Right lung (tissue), 2 donors: ENCODE measurements at regions not wholly inside any gene's neighbourhood (a gene's known extent, or its start where the extent isn't known, plus 50 kb on each side); places are given as distances from the start of the nearest gene placed in this dataset.
"Not testable (repeated sequence)": the region's sequence is repeated elsewhere in the genome, so short reads cannot be mapped to it uniquely, and the experiment has no call there.

Experiments used
- DNase-seq, 2 donors: peaks; one replicate each; pipeline ENCODE4 v3.0.0-alpha.2; 2013

DNA sequence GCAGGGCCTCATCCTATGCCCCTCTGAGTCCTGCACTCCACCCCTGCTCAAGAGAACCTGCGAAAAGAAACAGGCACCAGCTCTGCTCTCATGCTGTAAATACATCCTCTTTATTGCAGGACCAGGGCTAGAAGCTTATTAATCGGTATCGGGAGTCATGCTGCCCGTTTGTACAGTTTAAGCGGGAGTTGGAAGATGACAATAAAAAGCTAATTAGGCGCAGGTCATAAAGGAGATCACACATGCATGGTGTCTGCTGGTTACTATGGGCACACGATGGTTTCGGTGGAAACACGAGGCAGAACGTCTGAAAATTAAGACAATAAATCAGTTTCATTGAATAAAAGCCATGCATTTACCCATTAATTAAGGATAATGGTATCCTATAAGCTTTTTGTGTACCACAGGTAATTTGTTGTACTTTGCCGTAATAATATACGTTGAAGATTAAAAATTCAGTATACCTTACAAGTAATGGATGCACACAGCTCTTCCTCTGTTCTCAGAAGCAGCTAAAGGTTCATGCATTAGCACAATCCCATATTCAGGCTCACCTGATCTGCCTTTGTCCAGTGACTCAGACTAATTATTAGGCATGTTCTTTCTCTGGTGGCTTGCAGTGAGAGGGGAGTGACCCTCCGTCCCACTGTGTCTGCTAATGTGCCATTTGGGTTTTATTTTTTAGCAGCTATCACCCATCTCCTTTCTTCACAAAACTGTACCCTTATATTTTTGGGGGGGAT is 406.0 kb downstream of the TSHZ3 start:
- DNase-seq: no peak

DNA sequence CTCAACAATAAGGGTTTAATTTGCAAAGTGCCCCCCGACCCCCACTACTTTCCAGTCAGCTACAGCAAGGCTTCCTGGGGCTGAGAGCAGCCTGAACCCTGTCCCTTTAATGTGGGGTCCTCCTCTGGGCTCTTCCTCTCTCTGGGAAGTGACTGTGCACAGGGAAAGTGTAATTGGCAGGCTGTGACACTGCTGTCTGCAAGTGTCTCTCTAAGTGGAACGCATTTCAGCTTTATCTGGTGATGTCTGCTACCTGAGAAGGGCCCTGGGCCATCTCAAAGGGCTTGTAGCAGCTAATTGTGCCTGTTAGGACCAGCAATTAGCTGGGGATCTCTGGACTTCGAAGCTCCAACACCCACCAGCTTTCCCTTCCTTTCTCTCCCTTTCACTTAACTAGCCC is 406.6 kb downstream of the TSHZ3 start:
- DNase-seq: no peak

DNA sequence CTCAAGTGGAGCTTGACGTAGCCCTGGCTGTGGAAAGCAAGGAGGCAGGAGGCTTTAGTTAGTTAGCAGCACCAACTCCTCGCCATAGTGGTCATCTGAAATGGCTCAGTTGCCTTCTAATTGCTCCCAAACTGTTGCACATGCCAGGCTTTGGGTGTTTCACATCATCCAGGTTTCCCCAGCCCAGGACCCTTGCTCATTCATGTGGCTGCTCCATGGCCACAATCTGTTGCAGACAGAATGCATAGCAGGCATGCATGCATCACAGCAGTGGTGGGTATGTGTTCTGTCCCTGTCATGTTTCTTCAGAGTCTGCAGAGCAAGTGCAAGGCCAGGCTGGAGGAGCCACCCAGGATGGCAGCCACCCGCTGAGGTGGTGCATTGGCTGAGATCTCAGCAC is 407.6 kb downstream of the TSHZ3 start:
- no peak for DNase-seq

DNA sequence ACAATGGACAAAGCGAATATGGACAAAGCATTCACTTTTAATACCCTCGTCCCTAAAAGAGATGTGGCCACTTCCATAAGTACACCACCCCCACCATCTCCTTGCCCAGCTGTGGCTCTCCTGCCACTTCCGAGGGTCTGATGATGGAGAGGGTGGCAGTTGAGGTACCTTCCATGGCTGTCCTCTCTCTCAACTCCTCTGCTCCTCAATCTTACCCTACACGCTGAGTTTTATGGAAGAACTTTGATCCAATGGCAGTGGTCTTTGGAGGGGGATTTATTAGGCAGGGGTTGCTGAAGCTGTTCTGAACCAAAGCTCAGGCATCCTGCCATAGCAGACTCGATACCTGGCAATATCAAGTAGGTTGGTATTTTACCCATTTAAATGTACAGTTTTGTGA is 413.0 kb downstream of the TSHZ3 start:
- no peak for DNase-seq

DNA sequence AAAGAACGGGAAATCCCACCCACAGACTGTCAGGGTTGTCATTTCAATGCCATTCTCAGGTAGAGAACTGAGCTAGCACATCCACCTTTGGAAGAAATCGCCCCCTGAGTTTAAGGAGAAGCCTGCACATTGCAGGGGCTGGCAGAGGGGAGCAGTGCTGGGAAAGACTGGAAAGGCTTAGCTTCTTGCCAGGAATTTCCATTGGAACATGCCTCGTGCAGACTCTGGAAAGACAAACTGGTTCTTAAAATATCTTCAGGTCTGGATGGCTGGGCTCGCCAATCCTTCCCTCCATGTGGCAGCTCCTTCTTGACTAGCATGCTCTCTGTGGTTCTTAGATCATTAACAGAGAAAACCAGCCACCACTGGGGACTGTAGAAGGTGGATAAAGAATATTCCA is 414.1 kb downstream of the TSHZ3 start:
- DNase-seq: no peak

DNA sequence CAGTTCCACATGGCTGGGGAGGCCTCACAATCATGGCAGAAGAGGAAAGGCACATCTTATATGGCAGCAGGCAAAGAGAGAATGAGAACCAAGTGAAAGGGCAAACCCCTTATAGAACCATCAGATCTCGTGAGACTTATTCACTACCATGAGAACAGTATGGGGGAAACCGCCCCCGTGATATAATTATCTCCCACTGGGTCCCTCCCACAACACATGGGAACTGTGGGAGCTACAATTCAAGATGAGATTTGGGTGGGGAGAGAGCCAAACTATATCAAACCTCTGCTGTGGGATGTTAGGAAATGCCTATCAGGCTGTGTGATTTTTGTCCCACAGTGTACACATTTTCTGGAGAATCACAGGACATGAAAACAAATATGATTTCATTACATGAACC is 415.8 kb downstream of the TSHZ3 start:
- not testable (repeated sequence) for DNase-seq

DNA sequence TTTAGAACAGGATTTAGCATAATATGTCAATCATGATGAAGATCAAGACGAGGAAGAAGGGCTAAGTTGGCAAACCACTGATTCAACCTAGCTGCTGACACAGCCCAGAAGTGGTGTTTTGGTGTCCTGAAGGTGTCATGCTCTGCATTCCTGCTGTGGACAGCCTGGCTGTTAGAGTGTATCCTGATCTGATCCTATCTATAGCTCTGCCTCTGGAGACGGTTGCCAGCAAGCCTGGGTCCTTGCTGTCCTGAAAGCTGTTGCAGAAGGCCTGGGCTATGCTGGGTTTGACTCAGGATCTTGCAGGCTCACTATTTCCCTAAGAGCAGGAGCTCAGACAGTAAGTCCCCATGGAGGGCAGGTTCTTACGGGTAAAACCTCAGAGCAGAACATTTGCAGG is 416.4 kb downstream of the TSHZ3 start:
- no peak for DNase-seq

DNA sequence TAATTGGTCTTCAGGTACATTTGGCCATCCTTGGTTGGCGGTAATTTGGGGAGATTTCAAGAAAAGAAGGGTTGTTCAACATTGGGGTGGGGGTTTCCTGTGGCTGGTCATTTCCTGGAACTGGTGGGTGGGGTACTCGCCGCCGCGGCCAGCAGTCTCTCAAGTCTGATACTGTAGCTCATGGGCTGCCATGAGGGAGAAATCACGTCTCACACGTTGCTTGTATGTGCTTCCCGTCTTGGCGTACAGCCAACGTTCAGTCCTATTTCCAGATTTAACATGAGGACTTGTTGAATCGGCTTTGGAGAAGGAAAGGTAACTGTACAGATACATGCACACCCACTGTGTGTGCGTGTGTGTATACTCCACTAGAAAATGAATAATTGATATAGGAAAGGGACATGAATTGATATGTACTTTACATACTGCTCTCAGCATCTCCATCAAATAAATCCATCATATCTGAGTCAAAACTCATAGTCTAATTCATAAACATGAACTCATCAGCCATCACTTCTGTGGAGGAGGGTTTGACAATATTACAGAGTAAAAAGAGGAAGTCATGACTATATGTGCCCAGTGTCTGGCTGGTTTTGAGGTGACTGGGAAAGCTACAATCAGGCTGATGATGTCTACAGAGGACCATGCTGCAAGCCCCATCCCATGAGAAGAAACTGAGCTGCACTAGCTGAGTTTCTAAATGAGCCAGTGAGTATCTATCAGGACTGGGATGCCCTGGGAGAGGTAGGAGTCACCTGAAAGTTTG is 418.1 kb downstream of the TSHZ3 start:
- DNase-seq: peak; percentile 26 to 37

DNA sequence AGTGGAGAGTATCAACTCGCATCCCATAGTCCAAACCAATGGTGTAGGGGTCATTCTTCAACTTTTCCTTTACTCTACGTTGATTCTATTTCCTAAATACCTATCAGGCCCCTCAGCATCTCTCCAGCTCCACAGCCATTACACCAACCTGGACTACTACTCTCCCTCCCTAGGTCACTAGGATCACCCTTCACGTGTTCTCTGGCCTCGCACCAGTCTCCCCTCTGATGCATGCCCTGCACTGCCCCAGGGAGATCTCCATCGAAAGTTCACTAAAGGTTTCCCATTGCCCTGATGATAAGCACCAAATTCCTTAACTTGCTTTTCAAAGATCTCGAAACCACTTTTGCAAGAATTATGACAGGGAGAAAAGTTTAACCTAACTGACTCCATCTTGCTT is 421.5 kb downstream of the TSHZ3 start:
- DNase-seq: no peak

DNA sequence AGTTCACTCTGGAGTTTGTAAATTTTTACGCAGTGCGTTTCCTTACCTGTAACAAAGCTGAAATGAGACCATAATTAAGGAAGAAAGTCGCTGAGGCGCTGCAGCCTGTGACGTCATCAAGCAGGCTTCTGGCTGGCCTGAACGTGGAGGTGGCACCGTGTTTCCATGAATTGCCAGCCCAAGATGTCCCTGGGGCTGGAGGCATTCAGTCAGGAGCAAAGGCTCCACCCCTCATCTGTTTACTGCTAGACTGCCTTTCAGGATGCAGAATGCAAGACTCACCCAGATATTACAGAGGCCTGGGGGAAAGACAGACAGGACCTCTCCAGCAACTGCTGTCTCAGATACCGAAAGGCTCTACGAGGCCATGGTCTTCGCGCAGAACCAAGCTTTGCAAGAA is 424.6 kb downstream of the TSHZ3 start:
- DNase-seq: no peak

DNA sequence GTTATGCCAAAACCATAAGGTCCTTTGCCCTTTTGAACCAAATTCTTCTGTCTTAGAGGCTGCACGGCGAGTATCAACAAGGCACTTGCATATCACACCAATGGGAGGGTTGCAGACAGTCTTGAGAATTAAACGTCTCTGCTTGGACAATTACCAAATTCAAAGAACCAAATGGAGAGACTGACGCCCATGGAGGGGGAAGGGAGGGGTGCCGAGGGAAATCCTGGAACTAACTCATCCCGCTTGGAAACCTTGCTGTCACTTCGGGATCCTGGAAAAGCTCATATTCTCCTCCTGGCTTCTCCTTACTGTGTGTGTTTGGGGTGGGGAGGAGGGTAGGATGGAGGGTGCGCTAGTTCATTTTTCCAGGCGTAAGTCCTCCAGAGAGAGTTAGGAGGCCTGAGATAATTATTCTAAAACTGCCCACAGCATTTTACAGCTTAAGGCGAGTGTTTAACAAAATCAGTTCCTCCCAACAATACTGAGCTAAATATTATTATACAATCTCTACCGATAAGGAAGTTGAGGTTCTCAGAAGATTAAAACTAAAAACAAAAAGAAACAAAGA is 425.1 kb downstream of the TSHZ3 start:
- no peak for DNase-seq

DNA sequence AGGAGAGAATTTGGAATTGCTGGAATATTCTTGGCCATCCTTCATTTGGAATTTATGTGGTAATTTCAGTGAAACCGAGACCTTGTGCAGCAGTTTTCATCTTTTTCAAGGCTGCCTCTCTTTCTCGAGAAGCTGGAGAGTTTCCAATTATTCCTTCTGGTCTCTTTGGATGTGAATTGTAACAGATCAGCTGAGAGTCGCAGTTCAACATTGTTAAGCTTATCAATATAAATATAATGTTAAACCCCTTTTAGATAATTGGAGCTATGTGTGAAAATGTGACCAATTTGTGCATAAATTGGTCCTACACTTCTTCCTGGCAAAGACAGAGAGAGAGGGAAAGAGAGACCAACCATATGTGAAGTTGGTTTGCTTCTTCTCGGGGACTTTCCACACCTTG is 425.6 kb downstream of the TSHZ3 start:
- DNase-seq: no peak

DNA sequence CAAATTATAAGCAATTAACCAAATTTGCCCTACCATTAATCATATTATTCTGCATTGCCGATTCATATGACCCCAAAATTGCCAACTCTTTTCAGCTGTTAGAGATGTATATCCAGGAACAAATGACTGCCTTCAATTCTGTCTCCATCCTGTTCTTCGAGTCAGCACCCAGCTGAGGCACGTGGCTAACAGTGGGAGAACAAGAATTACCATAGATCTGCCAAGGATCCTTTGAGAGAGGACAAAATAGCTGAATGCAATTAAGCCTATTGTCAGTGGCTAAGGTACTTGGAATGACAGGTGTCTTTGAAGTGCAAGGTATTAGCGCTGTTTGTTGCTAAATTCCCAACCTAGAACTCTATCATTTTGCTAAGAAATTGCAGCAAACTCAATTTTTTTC is 426.1 kb downstream of the TSHZ3 start:
- no peak for DNase-seq

DNA sequence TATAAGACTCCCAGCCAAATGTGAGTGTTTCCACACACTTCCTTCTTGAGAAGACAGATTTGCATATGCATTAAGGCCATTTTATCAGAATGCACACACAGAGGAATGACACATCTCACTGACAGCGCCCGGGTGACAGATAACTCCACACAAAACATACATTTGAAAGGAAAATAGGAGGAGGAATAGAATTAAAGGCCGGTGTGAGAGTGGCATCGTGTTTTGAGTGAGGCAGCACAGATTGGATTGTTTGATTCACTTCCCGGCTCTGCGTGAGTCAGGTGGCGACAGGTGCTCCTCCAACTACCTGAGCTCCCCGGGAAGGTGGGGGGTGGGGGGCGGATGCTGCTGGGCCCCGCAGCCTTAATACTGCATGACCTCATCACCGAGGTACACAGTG is 429.0 kb downstream of the TSHZ3 start:
- no peak for DNase-seq

DNA sequence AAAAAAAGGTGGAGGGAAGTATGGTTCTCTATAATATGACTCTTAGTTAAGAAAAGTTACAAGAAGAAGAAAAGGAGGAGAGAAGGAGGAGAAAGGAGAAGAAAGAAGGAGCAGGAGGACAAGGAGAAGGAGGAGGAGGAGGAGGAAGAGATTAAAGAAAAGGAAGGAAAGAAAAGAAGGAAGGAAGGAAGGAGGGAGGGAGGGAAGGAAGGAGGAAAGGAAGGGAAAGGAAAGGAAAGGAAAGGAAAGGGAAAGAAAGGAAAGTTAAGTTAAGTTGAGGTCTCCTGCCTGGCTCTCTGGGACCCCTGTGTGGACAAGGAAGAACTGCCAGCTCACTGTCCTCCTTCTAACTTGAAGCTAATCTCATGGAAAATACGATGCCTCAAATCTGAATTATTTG is 429.5 kb downstream of the TSHZ3 start:
- no peak for DNase-seq

DNA sequence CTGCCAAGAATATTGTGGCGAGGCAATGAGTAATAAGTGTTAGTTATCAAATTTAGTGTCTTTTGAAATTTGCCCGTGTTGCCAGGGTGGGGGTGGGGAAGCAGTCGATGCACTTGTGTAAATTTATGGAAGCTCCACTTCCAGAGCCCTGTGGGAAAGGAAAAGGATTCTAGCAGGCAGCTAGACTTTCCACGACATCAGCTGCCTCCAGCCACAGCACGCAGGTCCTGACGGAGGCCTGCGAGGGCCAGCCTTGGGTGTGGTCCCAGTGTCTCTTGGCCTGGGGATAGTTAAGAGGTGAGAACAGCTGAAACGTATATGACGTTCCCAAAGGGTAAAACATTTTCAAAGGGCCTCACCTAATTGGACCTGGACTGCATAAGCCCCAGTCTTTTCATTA is 433.0 kb downstream of the TSHZ3 start:
- DNase-seq: no peak

DNA sequence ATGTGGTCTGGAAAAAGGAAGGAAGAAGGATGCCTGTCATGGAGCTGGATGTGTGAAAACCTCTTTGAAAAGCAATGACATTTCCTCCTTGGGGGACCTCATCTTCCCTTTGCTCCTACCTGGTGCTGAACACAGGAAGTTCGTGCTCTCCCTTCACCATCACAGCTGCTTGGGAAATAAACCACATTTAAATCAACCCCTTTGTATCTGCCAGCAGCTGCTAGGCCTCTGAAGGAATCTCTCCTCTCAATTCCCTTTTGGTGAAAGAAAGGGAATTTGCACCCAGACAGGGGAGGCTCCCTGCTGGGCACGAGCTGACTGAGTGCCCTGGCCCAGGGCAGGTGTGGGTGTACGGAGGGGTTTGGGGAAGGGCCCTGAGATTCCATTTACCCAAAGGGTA is 437.7 kb downstream of the TSHZ3 start:
- DNase-seq: no peak

DNA sequence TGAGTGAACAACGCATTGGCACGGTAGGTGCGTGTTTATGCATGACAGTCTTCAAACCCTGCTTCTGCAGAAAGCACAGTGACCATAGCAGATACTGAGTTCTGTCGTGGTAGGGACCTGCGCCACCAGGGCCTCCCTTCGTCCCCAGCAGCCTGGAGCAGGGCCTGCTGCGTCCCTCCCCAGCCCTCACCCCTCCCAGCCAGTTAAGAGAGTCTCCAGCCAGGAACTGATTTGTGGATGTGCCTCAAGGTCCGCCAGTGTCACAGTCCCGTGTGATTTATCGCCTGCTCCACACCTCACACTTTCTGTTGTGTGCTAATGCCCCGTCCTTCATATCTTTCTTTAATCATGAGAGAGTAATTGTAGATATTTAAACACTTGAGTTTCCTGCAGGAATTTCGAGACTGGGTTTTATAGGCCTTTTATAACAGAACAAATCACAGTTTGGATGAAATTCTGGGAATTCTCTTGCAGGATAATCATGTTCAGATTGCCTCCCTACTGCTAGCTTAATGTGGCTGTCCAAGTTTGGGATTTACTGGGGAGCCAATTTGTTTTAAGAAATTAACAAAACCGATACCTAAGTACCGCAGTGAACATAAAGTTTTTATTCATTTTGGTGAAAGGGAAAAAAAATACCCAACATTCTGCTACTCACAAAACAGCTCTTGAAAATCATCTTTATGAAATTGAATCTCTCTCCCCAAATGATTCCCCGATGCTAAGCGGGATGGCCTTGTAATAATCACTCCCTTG is 438.6 kb downstream of the TSHZ3 start:
- no peak for DNase-seq

DNA sequence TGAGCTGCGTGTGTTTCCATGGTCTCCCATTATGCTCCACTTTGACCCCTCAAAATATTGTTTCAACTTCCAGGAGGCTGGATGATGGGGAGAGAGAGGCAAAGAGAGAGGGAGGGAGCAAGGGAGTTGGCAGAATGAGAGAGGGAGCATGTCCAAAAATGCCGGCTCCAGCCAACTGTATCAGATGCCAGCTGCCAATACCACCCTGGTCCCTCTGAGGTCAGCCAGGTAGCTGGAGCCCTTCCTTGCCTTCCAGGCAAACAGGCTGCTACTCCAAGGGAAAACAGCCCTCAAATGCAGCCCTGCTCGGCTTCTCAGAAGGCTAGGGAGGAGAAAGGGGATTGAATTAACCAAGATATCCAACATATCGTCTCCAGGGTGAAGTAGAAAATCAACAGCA is 440.0 kb downstream of the TSHZ3 start:
- DNase-seq: no peak

DNA sequence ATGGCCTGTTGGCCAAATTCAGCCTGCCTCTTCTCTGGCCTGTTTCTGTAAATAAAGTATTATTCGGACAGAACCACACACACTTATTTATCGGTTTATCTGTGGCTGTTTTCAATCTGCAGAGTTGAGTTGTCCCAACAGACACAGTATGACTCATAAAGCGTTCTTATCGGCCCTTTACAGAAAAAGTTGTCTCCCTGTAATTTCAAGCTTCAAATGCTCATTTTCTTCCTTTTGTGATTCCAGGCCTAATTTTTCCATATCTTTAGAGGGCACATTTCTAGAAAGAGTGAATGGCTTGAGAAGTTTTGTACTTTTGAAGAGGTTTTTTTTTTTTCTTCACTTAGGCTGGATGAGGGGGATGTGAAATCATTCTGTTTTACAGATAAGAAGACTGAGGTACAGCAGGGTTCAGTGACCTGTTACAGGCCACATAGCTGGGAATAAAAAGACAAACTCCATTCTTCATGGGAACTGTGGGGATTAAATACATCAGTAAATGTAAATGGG is 440.9 kb downstream of the TSHZ3 start:
- no peak for DNase-seq

DNA sequence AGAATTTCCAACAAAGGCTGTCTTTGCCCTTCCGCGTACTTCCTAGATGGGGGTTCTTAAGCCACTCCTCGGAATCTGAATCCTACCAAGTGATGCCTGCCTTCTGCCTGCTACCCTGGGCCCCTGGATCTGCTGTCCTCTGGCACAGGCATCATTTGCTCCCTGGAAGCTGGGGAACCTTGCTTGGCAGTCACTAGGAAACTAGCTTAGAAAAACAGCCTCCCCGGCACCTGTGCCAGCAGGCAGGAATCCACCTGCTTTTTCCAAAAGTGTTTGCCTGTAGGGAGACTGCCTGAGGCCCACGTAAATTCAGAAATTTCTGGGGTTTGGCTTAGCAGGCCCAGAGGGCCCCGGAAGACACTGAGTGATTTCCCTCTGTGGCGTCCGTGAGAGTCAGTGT is 442.4 kb downstream of the TSHZ3 start:
- DNase-seq: no peak

DNA sequence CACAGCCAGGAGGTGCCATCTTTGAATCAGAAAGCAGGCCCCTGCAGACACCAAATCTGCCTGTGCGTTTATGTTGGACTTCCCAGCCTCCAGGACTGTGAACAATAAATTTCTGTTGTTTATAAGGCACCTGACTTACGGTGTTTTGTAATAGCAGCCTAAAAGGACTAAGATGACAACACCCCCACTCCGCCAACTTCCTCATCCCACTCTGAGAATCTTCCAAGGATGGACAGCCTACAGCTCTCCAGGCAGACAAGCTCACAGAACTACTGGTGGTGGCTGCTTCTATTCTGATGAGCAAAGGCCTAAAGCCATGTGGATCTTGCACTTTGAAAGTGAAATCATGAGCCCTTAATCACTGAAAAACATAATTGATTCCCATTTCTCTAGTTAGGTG is 449.2 kb downstream of the TSHZ3 start:
- DNase-seq: no peak
